ENCODE measurements at regions not wholly inside any gene's neighbourhood (a gene's known extent, or its start where the extent isn't known, plus 50 kb on each side); places are given as distances from the start of the nearest gene placed in this dataset.

GRCh38 chr2:36068086-36068485, 287.5 kb upstream of the CRIM1 start:
- BruUV-seq (replicated peaks) = no TSS peak

GRCh38 chr2:36060133-36060532, 295.4 kb upstream of the CRIM1 start:
- ChIA-PET POLR2A (ENCODE audit: unreplicated experiment) (no interaction called here), CTCF (no interaction called here)
- Histone ChIP-seq H3K27me3 (ENCODE audit: low read length) (peaks cover 7% of the 10 kb centered on the region; the same call in 1 of the 2 replicates), H3K4me2 (ENCODE audit: low read length) (no peak overlapping the region), H3K4me1 (ENCODE audit: insufficient read depth, low read length) (no peaks in the 10 kb centered on the region), H2AFZ (ENCODE audit: low read length) (no peak overlapping the region), H3K36me3 (ENCODE audit: low read depth, low read length) (no peaks in the 10 kb centered on the region), H3K9ac (ENCODE audit: low read length) (no peak overlapping the region), H3K27ac (ENCODE audit: low read length) (no peak overlapping the region), H3K4me3 (ENCODE audit: low read length) (no peak overlapping the region), H3F3A (ENCODE audit: low read length, unreplicated experiment) (no peaks in the 10 kb centered on the region), H3K79me2 (ENCODE audit: low read length) (no peaks in the 10 kb centered on the region), H3K9me2 (replicated peaks; ENCODE audit: low read length) (no peaks in the 10 kb centered on the region), H4K20me1 (ENCODE audit: low read length) (no peaks in the 10 kb centered on the region), H3K9me3 (ENCODE audit: low read length) (no peaks in the 10 kb centered on the region)
- BruUV-seq (replicated peaks) = no TSS peak
- no peak for ATAC-seq
- DNase-seq = no peak
- intact Hi-C loops (cut with micrococcal nuclease) = no loop called here
- TF ChIP-seq EZH2 (IDR thresholded peaks at IDR 0.05; ENCODE audit: low read length, unreplicated experiment) = no peak
- TF ChIP-seq EZH2phosphoT487 (IDR thresholded peaks at IDR 0.05; ENCODE audit: borderline replicate concordance, low read length) = no peak
- TF ChIP-seq, protein P1, sequence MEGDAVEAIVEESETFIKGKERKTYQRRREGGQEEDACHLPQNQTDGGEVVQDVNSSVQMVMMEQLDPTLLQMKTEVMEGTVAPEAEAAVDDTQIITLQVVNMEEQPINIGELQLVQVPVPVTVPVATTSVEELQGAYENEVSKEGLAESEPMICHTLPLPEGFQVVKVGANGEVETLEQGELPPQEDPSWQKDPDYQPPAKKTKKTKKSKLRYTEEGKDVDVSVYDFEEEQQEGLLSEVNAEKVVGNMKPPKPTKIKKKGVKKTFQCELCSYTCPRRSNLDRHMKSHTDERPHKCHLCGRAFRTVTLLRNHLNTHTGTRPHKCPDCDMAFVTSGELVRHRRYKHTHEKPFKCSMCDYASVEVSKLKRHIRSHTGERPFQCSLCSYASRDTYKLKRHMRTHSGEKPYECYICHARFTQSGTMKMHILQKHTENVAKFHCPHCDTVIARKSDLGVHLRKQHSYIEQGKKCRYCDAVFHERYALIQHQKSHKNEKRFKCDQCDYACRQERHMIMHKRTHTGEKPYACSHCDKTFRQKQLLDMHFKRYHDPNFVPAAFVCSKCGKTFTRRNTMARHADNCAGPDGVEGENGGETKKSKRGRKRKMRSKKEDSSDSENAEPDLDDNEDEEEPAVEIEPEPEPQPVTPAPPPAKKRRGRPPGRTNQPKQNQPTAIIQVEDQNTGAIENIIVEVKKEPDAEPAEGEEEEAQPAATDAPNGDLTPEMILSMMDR (conservative IDR thresholded peaks at IDR 0.05; ENCODE audit: low read depth, low read length) = no peak

More at GRCh38 chr2:36068086-36068485, 287.5 kb upstream of the CRIM1 start:
- Histone ChIP-seq H4K20me1 (ENCODE audit: low read length) (no peaks in the 10 kb centered on the region), H3F3A (ENCODE audit: low read length, unreplicated experiment) (no peaks in the 10 kb centered on the region), H3K36me3 (ENCODE audit: low read depth, low read length) (no peaks in the 10 kb centered on the region), H3K9me3 (ENCODE audit: low read length) (no peaks in the 10 kb centered on the region), H3K9ac (ENCODE audit: low read length) (no peak overlapping the region), H3K79me2 (ENCODE audit: low read length) (no peaks in the 10 kb centered on the region), H3K4me2 (ENCODE audit: low read length) (no peak overlapping the region), H2AFZ (ENCODE audit: low read length) (no peak overlapping the region), H3K9me2 (replicated peaks; ENCODE audit: low read length) (no peaks in the 10 kb centered on the region), H3K27ac (ENCODE audit: low read length) (no peak overlapping the region), H3K4me1 (ENCODE audit: insufficient read depth, low read length) (no peaks in the 10 kb centered on the region), H3K27me3 (ENCODE audit: low read length) (0 out of 2 replicates have a peak, but pooled peaks cover 5% of the 10 kb centered on the region), H3K4me3 (ENCODE audit: low read length) (no peak overlapping the region)
- intact Hi-C loops (cut with micrococcal nuclease) = no loop called here
- TF ChIP-seq EZH2 (IDR thresholded peaks at IDR 0.05; ENCODE audit: low read length, unreplicated experiment) (no peak), EZH2phosphoT487 (IDR thresholded peaks at IDR 0.05; ENCODE audit: borderline replicate concordance, low read length) (no peak)
- TF ChIP-seq, protein P1 (conservative IDR thresholded peaks at IDR 0.05; ENCODE audit: low read depth, low read length) = no peak
- DNase-seq = no peak
- ChIA-PET POLR2A (ENCODE audit: unreplicated experiment) (no interaction called here), CTCF (no interaction called here)
- ATAC-seq = no peak

- BruUV-seq (replicated peaks) = no TSS peak
- H3K9me3 ChIP-seq (ENCODE audit: low read length) = no peaks in the 10 kb centered on the region
- no peak overlapping the region for H3K4me3 ChIP-seq (ENCODE audit: low read length)
- ChIA-PET POLR2A (ENCODE audit: unreplicated experiment) (no interaction called here), CTCF (no interaction called here)
- TF ChIP-seq EZH2 (IDR thresholded peaks at IDR 0.05; ENCODE audit: low read length, unreplicated experiment) (no peak), EZH2phosphoT487 (IDR thresholded peaks at IDR 0.05; ENCODE audit: borderline replicate concordance, low read length) (no peak)
- TF ChIP-seq, protein P1 (conservative IDR thresholded peaks at IDR 0.05; ENCODE audit: low read depth, low read length) = no peak
- no peaks in the 10 kb centered on the region for H3K36me3 ChIP-seq (ENCODE audit: low read depth, low read length)
- intact Hi-C loops (cut with micrococcal nuclease) = no loop called here
- ATAC-seq (no peak), DNase-seq (no peak)
- no peaks in the 10 kb centered on the region for H4K20me1 ChIP-seq (ENCODE audit: low read length)
- peaks cover 10% of the 10 kb centered on the region for H3K27me3 ChIP-seq (ENCODE audit: low read length)
- no peaks in the 10 kb centered on the region for H3F3A ChIP-seq (ENCODE audit: low read length, unreplicated experiment)
- no peaks in the 10 kb centered on the region for H3K4me1 ChIP-seq (ENCODE audit: insufficient read depth, low read length)
- no peaks in the 10 kb centered on the region for H3K79me2 ChIP-seq (ENCODE audit: low read length)
- no peak overlapping the region for H2AFZ ChIP-seq (ENCODE audit: low read length)
- no peaks in the 10 kb centered on the region for H3K9me2 ChIP-seq (replicated peaks; ENCODE audit: low read length)
- no peak overlapping the region for H3K27ac ChIP-seq (ENCODE audit: low read length)
- no peak overlapping the region for H3K4me2 ChIP-seq (ENCODE audit: low read length)
- no peak overlapping the region for H3K9ac ChIP-seq (ENCODE audit: low read length)
Measured at GRCh38 chr2:36059691-36060090, 295.9 kb upstream of the CRIM1 start.
